Stimulated activated CD8-positive, alpha-beta memory T cell treated with anti-CD3 and anti-CD28 coated beads, Interleukin-4, amount 100 ng/mL, for 48 hours (primary cell): ENCODE measurements at regions not wholly inside any gene's neighbourhood (a gene's known extent, or its start where the extent isn't known, plus 50 kb on each side); places are given as distances from the start of the nearest gene placed in this dataset.

Source experiments
- DNase-seq: peaks from one replicate; pipeline ENCODE4 v3.0.0-alpha.2; 2020

GRCh38 chr5:159833088-159833487 lies 83.2 kb upstream of the ADRA1B start:
- no peak for DNase-seq

GRCh38 chr5:159833846-159834245 lies 82.4 kb upstream of the ADRA1B start:
- DNase-seq, result no peak

- DNase-seq, result no peak
These were observed 80.7 kb upstream of the ADRA1B start for GRCh38 chr5:159835548-159835947.

- no peak for DNase-seq
These were observed 79.6 kb upstream of the ADRA1B start for GRCh38 chr5:159836691-159837090.

GRCh38 chr5:159837860-159838259 lies 78.4 kb upstream of the ADRA1B start:
- no peak for DNase-seq

- no peak for DNase-seq
These were observed 77.6 kb upstream of the ADRA1B start for GRCh38 chr5:159838551-159839222.

GRCh38 chr5:159844267-159845121 lies 71.8 kb upstream of the ADRA1B start:
- no peak for DNase-seq

- DNase-seq, result no peak
These were observed 66.7 kb upstream of the ADRA1B start for GRCh38 chr5:159849437-159850083.

- no peak for DNase-seq
These were observed 66.1 kb upstream of the ADRA1B start for GRCh38 chr5:159850160-159850559.

GRCh38 chr5:159851053-159851452 lies 65.2 kb upstream of the ADRA1B start:
- DNase-seq, result no peak

- no peak for DNase-seq
These were observed 61.4 kb upstream of the ADRA1B start for GRCh38 chr5:159854916-159855315.

GRCh38 chr5:159855476-159856191 lies 60.6 kb upstream of the ADRA1B start:
- DNase-seq, result no peak

GRCh38 chr5:159858871-159859270 lies 57.4 kb upstream of the ADRA1B start:
- DNase-seq, result no peak

- no peak for DNase-seq
These were observed 55.2 kb upstream of the ADRA1B start for GRCh38 chr5:159861086-159861485.

GRCh38 chr5:159864885-159865691 lies 51.2 kb upstream of the ADRA1B start:
- no peak for DNase-seq

GRCh38 chr5:159866093-159866492 lies 50.2 kb upstream of the ADRA1B start:
- DNase-seq, result no peak
